ENCODE measurements at regions not wholly inside any gene's neighbourhood (a gene's known extent, or its start where the extent isn't known, plus 50 kb on each side); places are given as distances from the start of the nearest gene placed in this dataset.
"Not testable (repeated sequence)": the region's sequence is repeated elsewhere in the genome, so short reads cannot be mapped to it uniquely, and the experiment has no call there.

DNA sequence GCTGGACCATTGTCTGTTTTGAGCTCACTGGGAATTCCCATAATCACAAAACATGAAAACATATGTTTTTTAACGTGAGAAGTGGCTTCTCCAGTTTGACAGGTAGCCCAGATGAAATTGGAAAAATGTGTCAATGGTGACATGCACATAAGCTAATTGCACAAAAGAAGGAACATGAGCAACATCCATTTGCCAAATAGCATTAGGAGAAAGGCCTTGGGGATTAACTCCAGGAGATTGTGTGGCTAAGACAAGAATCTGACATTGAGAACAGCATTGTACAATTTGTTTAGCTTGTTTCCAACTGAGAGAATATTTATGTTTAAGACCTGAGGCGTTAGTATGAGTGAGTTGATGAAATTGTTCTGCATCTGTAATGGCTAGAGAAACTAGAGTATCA is 147.0 kb upstream of the API5 start:
- Mint-ChIP-seq H3K27me3 (ENCODE audit: low read depth in 2 of 2) (no peaks in the 10 kb centered on the region), H3K9me3 (peaks cover 6 to 11% of the 10 kb centered on the region in 2 donors), H3K4me3 (no peak overlapping the region), H3K36me3 (no peaks in the 10 kb centered on the region), H3K4me1 (no peaks in the 10 kb centered on the region), H3K27ac (no peak overlapping the region)
- H3K4me1 ChIP-seq (ENCODE audit: control insufficient read depth, insufficient read depth, low read length) = no peaks in the 10 kb centered on the region
- no peak overlapping the region for H3K27ac ChIP-seq (ENCODE audit: low read length)
- WGBS (ENCODE audit: insufficient coverage) = 37% methylated on average over 2 of the region's 2 CpGs
- ATAC-seq (no peak), DNase-seq (no peak)
- H3K27me3 ChIP-seq (ENCODE audit: control insufficient read depth, insufficient read depth, low read length) = no peaks in the 10 kb centered on the region
- no peaks in the 10 kb centered on the region for H3K36me3 ChIP-seq (ENCODE audit: control insufficient read depth, insufficient read depth, low read length)
- TF ChIP-seq, protein P1, sequence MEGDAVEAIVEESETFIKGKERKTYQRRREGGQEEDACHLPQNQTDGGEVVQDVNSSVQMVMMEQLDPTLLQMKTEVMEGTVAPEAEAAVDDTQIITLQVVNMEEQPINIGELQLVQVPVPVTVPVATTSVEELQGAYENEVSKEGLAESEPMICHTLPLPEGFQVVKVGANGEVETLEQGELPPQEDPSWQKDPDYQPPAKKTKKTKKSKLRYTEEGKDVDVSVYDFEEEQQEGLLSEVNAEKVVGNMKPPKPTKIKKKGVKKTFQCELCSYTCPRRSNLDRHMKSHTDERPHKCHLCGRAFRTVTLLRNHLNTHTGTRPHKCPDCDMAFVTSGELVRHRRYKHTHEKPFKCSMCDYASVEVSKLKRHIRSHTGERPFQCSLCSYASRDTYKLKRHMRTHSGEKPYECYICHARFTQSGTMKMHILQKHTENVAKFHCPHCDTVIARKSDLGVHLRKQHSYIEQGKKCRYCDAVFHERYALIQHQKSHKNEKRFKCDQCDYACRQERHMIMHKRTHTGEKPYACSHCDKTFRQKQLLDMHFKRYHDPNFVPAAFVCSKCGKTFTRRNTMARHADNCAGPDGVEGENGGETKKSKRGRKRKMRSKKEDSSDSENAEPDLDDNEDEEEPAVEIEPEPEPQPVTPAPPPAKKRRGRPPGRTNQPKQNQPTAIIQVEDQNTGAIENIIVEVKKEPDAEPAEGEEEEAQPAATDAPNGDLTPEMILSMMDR (IDR thresholded peaks at IDR 0.05) = no peak
- no peaks in the 10 kb centered on the region for H3K9me3 ChIP-seq (ENCODE audit: control insufficient read depth, insufficient read depth, low read length)
- H3K4me3 ChIP-seq (ENCODE audit: low read length) = no peak overlapping the region
- intact Hi-C loops (cut with micrococcal nuclease) = no loop called here

DNA sequence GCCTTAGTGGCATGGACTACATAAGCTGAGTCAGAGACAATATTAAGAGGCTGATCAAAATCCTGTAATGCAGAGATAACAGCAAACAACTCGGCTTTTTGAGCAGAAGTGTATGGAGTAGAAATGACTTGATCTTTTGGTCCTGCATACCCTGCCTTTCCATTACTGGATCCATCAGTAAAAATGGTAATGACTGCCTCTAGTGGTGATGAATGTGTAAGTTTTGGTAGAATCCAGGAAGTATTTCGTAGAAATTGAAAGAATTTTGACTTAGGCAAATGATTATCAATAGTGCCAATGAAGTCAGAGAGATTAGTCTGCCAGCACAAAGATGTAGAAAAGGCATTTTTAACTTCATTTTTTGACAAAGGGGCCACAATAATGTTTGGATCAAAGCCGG is 146.4 kb upstream of the API5 start:
- H3K27ac ChIP-seq (ENCODE audit: low read length); H3K36me3 Mint-ChIP-seq; H3K9me3 ChIP-seq (ENCODE audit: control insufficient read depth, insufficient read depth, low read length); H3K4me1 ChIP-seq (ENCODE audit: control insufficient read depth, insufficient read depth, low read length); H3K36me3 ChIP-seq (ENCODE audit: control insufficient read depth, insufficient read depth, low read length); intact Hi-C loops (cut with micrococcal nuclease); H3K27me3 Mint-ChIP-seq (ENCODE audit: low read depth in 2 of 2); H3K4me3 Mint-ChIP-seq; ATAC-seq; H3K27me3 ChIP-seq (ENCODE audit: control insufficient read depth, insufficient read depth, low read length); H3K4me1 Mint-ChIP-seq; DNase-seq; H3K4me3 ChIP-seq (ENCODE audit: low read length); H3K27ac Mint-ChIP-seq: not testable (repeated sequence)
- 91% methylated on average over 3 of the region's 3 CpGs for WGBS (ENCODE audit: insufficient coverage)
- H3K9me3 Mint-ChIP-seq = peaks cover 6 to 11% of the 10 kb centered on the region in 2 donors

DNA sequence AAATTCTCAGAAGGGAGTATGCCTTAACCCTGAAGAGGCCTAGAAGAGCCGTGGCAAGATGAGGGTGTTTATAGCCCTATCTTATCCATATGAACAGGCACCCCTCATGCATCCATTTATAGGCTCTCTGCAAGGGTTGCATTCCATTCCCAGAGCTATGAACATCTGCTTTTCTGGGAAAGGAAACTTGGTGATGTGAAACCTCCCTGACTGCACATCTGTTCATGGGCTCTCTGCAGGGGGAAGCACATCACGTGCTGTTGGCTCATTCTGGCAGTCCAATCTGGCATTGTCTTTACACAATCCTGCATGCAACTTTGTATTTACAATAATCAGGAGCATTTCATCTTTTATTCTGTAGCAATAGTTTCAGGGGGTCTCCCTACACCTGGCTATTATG is 143.6 kb upstream of the API5 start:
- WGBS (ENCODE audit: insufficient coverage) = 80% methylated on average over 2 of the region's 2 CpGs
- ATAC-seq; H3K9me3 ChIP-seq (ENCODE audit: control insufficient read depth, insufficient read depth, low read length); H3K27me3 ChIP-seq (ENCODE audit: control insufficient read depth, insufficient read depth, low read length); H3K27me3 Mint-ChIP-seq (ENCODE audit: low read depth in 2 of 2); intact Hi-C loops (cut with micrococcal nuclease); H3K36me3 Mint-ChIP-seq; H3K4me3 Mint-ChIP-seq; H3K27ac Mint-ChIP-seq; DNase-seq; H3K4me1 ChIP-seq (ENCODE audit: control insufficient read depth, insufficient read depth, low read length); H3K4me1 Mint-ChIP-seq; H3K27ac ChIP-seq (ENCODE audit: low read length); H3K4me3 ChIP-seq (ENCODE audit: low read length); H3K36me3 ChIP-seq (ENCODE audit: control insufficient read depth, insufficient read depth, low read length): not testable (repeated sequence)
- H3K9me3 Mint-ChIP-seq = peaks cover 6 to 11% of the 10 kb centered on the region in 2 donors

DNA sequence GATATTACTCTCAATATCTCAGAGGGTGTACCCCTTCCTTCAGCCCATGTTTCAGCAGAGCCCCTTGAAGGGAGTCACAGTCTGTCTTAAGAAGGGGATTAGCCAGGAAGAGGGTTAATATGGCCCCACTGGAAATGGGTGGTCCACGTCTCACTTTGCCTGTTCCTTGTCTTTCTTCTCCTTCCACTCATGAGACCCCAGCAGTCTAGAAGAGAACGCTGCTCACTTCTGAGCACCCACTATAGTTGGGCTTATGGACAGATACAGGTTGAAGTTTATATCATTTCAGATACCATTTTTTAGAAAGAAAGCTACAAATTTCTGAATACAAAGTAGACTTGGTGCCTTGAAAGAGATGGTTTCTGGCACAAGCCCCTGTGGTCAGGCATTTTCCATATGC is 139.3 kb upstream of the API5 start:
- 86% methylated on average over 1 of the region's 2 CpGs for WGBS (ENCODE audit: insufficient coverage)
- Histone ChIP-seq H3K36me3 (ENCODE audit: control insufficient read depth, insufficient read depth, low read length) (no peaks in the 10 kb centered on the region), H3K4me1 (ENCODE audit: control insufficient read depth, insufficient read depth, low read length) (no peaks in the 10 kb centered on the region), H3K9me3 (ENCODE audit: control insufficient read depth, insufficient read depth, low read length) (no peaks in the 10 kb centered on the region), H3K27me3 (ENCODE audit: control insufficient read depth, insufficient read depth, low read length) (no peaks in the 10 kb centered on the region), H3K4me3 (ENCODE audit: low read length) (no peak overlapping the region), H3K27ac (ENCODE audit: low read length) (no peak overlapping the region)
- DNase-seq = no peak
- H3K36me3 Mint-ChIP-seq = no peaks in the 10 kb centered on the region
- no peaks in the 10 kb centered on the region for H3K4me1 Mint-ChIP-seq
- H3K27ac Mint-ChIP-seq = no peak overlapping the region
- ATAC-seq = no peak
- intact Hi-C loops (cut with micrococcal nuclease) = no loop called here
- TF ChIP-seq, protein P1 (IDR thresholded peaks at IDR 0.05) = no peak
- peaks cover 0 to 4% of the 10 kb centered on the region in 2 donors for H3K9me3 Mint-ChIP-seq
- no peaks in the 10 kb centered on the region for H3K27me3 Mint-ChIP-seq (ENCODE audit: low read depth in 2 of 2)
- no peak overlapping the region for H3K4me3 Mint-ChIP-seq

DNA sequence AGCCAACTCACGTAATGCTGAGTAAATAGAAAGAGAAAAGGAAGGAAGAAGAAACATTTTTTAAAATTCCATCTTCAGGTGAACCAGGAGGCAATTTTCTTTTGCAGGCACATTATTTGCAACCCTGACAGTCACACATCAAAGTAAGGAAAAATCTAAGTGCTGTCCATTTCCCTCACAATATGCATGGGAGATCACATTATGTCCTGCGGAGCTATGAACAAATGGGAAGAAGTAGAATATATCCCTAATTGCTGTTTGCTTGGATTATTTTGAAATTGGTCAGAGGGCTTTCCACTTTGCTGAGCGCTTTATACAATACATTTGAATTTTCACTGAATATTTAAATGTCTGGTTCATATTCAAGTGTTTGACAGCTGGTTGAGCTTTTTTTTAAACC is 133.8 kb upstream of the API5 start:
- H3K27ac Mint-ChIP-seq = no peak overlapping the region
- TF ChIP-seq, protein P1 (IDR thresholded peaks at IDR 0.05) = no peak
- DNase-seq (no peak), ATAC-seq (no peak)
- WGBS (ENCODE audit: insufficient coverage) = no CpG with 5 or more reads among the region's 3 CpGs
- H3K27me3 ChIP-seq (ENCODE audit: control insufficient read depth, insufficient read depth, low read length) = no peaks in the 10 kb centered on the region
- no peaks in the 10 kb centered on the region for H3K36me3 ChIP-seq (ENCODE audit: control insufficient read depth, insufficient read depth, low read length)
- H3K9me3 ChIP-seq (ENCODE audit: control insufficient read depth, insufficient read depth, low read length) = no peaks in the 10 kb centered on the region
- no peaks in the 10 kb centered on the region for H3K4me1 ChIP-seq (ENCODE audit: control insufficient read depth, insufficient read depth, low read length)
- H3K27me3 Mint-ChIP-seq (ENCODE audit: low read depth in 2 of 2) = no peaks in the 10 kb centered on the region
- no peaks in the 10 kb centered on the region for H3K36me3 Mint-ChIP-seq
- no peak overlapping the region for H3K4me3 Mint-ChIP-seq
- H3K4me1 Mint-ChIP-seq = no peaks in the 10 kb centered on the region
- no peak overlapping the region for H3K27ac ChIP-seq (ENCODE audit: low read length)
- no peak overlapping the region for H3K4me3 ChIP-seq (ENCODE audit: low read length)
- intact Hi-C loops (cut with micrococcal nuclease) = no loop called here
- H3K9me3 Mint-ChIP-seq = peaks cover 2 to 6% of the 10 kb centered on the region in 2 donors

DNA sequence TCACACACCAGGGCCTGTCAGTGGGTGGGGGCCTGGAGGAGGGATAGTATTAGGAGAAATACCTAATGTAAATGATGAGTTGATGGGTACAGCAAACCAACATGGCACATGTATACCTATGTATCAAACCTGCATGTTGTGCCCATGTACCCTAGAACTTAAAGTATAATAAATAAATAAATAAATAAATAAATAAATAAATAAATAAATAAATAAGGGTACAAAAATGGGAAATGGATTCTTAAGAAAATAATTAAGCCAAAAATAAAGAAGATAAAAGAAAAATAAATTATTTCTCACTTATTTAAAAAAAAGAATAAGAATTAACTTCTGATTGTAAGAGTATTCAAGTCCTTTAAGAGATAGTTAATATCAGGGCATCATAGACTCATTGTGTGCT is 117.3 kb upstream of the API5 start:
- H3K9me3 Mint-ChIP-seq; H3K9me3 ChIP-seq (ENCODE audit: control insufficient read depth, insufficient read depth, low read length); H3K4me3 ChIP-seq (ENCODE audit: low read length); intact Hi-C loops (cut with micrococcal nuclease); ATAC-seq; H3K27me3 Mint-ChIP-seq (ENCODE audit: low read depth in 2 of 2); H3K4me3 Mint-ChIP-seq; H3K4me1 ChIP-seq (ENCODE audit: control insufficient read depth, insufficient read depth, low read length); H3K36me3 ChIP-seq (ENCODE audit: control insufficient read depth, insufficient read depth, low read length); H3K36me3 Mint-ChIP-seq; H3K27me3 ChIP-seq (ENCODE audit: control insufficient read depth, insufficient read depth, low read length); H3K4me1 Mint-ChIP-seq; H3K27ac ChIP-seq (ENCODE audit: low read length); H3K27ac Mint-ChIP-seq; DNase-seq: not testable (repeated sequence)

Data from natural killer cell (primary cell).